ENCODE measurements at regions not wholly inside any gene's neighbourhood (a gene's known extent, or its start where the extent isn't known, plus 50 kb on each side); places are given as distances from the start of the nearest gene placed in this dataset.

DNA sequence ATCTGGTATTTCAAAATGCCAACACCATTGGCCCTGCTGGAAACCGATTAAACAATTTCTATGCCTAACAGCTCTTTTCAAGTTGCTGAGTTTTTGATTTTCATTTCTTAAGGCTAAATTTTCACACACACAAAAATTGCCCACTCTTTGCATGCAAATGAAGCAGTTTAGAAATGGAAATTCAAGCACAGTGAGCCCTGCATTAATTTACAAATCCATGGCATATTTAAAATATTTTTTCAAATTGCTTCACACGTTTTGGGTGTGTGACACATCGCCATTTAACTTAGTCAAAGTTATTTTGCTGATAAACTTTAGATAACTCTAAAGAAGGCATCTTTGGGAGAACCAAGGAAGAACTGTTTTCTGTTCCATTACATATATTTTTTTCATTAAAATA is 184.8 kb downstream of the TXNL1 start:
- TF ChIP-seq EZH2 (IDR thresholded peaks at IDR 0.05) (no peak), POLR2AphosphoS5 (IDR thresholded peaks at IDR 0.05; ENCODE audit: borderline replicate concordance, low read depth, low read length) (no peak), FOXP2 (optimal IDR thresholded peaks at IDR 0.05; ENCODE audit: control extremely low read depth, extremely low read length, insufficient read depth) (no peak)

Data from SK-N-MC (cell line).